ENCODE measurements at regions not wholly inside any gene's neighbourhood (a gene's known extent, or its start where the extent isn't known, plus 50 kb on each side); places are given as distances from the start of the nearest gene placed in this dataset.

DNA sequence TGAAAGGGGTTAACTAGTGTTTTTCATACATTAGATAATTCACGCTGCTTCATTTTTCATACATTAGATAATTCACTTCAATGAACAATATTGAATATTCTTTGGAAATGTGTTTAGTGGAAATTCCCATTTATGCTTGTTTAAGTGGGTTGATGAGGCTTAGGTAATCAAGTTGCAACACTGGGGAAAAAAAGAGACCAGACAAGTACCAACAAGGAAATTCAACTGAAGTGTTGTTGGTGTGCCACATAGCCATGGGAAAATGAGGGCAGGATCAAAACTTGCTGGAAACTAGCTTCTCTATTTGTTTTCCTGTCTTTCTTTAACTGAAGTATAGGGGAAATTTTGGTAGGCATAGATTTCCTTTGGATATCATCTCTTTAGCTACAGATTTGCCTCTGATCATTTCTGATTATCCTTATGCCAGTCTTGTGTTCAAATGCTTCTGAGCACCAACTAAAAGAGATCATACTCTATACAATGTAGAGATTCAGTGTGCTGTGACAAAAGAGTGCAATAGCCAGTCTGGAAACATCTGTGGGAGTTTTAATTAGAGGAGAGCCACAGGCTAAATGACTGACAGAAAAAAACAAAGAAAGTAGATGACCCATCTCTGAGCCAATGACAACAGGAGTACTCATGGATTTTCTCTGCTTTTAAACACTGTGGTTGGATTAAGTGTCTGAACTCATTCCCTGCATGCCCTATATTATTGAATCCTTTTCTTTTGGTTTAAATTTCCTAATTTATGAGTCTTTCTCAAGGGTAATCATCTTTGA lies 67.6 kb upstream of the CTSC start:
- DNase-seq (ENCODE audit: low read depth in 2 of 2) = no peak

DNA sequence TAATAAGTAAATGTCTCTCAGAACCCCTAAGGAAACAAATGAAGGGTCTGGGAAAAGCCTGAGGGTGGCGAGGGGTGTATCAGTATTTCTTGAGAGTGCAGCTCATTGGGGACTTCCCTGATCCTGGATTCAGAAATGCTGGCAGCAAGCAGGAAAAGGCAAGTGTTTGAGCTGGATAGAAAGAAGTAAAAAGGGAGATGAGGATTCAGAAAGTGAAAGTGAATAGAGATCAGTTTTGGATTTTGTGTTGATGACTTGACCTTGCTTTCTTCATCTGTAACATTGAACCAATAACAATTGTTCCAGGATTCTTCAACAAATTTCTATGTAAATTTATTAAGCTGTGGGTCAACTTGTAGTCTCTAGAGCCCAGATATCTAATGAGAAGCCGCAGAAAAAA lies 66.9 kb upstream of the CTSC start:
- no peak for DNase-seq (ENCODE audit: low read depth in 2 of 2)

DNA sequence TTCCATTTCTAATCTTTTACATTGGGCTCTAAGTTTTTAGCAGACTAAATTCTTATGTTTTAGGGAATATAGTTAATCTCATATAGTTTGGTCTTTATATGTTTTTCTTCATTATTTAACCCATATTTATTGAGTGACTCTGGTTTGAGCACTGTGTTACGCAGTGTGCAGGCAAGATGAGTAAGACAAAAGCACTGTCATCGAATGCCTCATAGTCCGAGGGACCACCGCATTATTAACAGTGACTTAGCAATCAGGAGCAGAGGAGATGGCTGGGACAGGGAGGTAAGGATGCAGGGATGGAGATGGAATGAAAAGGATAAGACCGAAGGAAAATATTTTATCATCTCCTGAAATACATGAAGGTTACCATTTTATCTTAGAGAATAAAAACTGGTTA lies 65.2 kb upstream of the CTSC start:
- no peak for DNase-seq (ENCODE audit: low read depth in 2 of 2)

DNA sequence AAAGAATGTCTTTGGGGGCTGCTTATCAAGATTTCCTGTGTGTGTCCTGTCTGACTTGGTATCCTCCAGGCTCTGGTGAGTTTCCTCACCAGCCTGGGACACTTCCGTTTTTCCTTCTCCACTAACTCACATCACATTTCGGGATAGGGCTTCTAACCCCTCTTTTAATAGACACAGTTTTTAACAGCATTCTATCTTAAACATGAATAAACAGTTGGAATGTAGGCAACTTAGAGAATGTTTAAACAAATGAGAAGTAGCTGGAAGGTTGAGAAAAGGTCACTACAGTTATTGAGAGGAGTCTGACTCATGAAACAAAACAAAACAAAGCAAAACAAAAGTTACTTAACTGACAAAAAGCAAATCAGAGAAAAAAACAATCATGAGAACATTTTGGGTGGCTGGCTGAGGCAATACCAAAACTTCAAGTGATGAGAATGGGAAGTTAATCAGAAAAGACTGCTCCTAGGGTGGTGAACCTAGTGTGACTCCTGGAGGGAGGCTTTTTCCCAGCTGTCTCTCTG lies 64.7 kb upstream of the CTSC start:
- DNase-seq (ENCODE audit: low read depth in 2 of 2) = no peak

DNA sequence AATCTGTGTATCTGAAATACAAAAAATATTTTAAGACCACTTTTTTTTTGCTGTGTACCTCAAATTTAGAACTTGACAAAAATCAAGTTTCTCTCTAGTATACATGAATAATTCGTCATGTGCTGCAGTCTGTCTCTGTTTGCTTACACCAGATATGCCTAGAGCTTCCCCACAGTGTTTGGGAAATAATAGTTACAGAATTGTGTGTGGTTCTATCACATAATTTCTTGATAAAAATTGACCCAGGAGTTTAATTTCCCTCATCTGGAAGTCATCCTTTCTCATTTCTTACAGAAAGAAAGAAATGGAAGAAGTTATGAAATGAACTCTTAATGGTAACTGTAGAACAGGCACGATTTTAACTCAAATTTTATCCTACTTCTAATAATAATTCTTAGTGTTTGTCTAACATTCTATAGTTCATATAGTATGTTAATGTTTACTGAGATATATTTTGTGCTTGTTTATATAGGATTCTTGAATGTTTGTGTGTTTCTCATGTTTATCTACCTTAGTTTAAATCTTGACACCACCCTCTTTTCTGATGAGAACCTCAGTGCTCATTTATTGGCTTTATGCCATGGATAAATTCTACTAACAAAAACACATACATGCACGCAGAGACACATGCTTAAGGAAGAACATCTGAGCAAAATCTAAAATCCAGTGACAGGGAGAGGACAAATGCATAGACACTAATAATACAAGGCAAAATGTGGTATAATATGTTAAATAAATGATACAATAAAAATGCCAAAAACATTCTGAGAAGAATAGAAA lies 61.4 kb upstream of the CTSC start:
- DNase-seq (ENCODE audit: low read depth in 2 of 2) = no peak

DNA sequence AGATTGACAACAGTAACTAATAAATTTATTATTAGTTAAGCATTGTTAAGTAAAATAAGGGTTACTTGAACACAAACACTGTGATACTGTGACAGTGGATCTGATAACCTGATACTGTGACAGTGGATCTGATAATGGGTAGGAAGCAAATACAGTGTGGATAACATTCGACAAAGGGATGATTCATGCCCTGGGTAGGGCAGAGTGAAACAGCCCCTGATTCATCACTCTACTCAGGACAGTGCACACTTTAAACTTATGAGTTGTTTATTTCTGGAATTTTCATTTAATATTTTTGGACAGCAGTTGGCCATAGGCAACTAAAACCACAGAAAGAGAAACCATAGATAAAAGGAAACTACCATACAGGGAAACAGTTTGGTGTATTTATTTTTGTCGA lies 60.8 kb upstream of the CTSC start:
- no peak for DNase-seq (ENCODE audit: low read depth in 2 of 2)

DNA sequence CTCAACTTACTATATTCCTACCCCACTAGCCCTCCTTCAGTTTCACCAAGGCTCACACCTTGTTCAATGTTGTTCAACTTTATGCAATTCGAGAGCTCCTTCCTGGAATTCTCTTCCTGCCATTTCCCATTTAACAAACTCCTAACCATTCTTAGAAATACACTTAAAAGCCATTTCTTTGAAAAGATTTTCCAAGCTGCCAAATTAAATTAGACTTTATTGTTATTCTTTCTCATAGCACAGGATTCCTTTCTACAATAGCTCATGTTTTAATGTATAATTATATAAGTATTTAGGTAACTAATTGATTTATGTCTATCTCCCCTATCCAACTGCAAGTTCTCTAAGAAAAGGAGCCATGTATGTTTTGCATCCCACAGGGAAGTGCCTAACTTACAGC lies 52.7 kb upstream of the CTSC start:
- no peak for DNase-seq (ENCODE audit: low read depth in 2 of 2)

DNA sequence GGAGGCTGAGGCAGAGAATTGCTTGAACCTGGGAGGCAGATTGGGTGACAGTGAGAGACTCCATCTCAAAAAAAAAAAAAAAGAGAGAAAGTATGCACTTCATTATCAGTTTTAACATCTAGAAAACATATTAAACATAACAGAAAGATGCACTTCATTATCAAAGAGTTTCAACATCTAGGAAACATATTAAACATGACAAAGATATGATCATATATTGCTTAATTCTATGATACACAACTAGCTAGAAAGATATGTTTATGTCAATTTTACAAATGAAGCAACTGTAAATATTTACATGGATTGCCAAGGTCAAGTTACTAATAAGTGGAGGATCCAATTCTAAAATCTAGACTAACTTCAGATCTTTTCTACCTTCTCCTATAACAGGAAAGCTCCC lies 50.4 kb upstream of the CTSC start:
- no peak for DNase-seq (ENCODE audit: low read depth in 2 of 2)
